ENCODE measurements at regions not wholly inside any gene's neighbourhood (a gene's known extent, or its start where the extent isn't known, plus 50 kb on each side); places are given as distances from the start of the nearest gene placed in this dataset.

DNA sequence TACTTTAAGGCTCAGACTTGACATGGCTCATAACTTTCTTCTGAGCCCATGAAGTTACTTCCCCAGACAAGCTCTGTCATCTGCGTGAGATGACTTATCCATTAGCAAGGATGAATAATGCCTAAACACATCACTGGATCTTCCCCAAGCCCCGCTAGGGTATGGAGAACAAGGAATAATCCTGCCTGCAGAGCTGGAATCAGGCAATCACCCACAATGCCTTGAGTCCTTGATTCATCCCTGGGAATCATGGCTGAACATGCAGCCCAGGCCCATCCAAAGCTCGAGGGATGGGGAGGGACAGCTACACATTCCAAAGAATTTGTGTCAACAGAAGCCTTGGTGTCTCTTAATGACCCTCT is 131.7 kb downstream of the PSMG1 start:
- TF ChIP-seq, protein P1, sequence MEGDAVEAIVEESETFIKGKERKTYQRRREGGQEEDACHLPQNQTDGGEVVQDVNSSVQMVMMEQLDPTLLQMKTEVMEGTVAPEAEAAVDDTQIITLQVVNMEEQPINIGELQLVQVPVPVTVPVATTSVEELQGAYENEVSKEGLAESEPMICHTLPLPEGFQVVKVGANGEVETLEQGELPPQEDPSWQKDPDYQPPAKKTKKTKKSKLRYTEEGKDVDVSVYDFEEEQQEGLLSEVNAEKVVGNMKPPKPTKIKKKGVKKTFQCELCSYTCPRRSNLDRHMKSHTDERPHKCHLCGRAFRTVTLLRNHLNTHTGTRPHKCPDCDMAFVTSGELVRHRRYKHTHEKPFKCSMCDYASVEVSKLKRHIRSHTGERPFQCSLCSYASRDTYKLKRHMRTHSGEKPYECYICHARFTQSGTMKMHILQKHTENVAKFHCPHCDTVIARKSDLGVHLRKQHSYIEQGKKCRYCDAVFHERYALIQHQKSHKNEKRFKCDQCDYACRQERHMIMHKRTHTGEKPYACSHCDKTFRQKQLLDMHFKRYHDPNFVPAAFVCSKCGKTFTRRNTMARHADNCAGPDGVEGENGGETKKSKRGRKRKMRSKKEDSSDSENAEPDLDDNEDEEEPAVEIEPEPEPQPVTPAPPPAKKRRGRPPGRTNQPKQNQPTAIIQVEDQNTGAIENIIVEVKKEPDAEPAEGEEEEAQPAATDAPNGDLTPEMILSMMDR (IDR thresholded peaks at IDR 0.05; ENCODE audit: borderline replicate concordance, insufficient read depth, low read depth, low read length) = no peak

DNA sequence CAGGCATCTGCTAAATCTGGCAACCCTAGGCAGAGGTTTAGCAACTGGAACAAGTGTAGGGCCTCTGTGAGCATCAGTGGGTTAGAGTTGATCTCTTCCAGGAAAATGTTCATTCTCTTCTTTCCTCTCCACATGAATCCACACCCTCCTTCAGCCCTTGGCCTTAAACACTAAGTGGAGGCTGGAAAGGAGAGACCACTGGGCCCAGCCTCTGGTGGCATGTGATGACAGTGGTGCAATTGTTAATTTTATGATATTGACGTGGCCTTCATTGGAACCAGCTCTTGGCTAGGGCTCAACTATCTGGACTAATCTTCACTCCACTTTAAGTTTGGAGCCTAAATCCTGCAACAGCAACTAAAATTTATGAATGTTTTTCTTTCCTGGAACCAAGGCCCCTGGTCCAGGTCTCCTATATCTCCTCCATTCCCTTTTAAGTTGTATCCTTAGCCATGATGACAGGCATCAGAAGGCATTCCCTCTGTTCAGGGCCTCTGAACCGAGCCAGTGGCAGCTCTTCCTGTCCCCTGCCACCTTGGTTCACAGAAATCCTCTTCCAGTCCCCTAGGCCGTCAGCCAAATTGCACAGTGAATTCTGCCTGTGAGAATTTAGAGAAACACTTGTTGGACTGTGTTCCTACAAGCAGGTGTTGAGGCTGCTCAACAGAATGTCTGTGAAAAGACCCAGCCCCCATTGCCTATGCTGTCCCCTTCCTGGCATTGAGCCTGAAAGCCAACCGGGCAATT is 132.2 kb downstream of the PSMG1 start:
- TF ChIP-seq, protein P1 (IDR thresholded peaks at IDR 0.05; ENCODE audit: borderline replicate concordance, insufficient read depth, low read depth, low read length) = no peak
- no peak overlapping the region for H3K4me3 ChIP-seq (ENCODE audit: low read depth, low read length)

More for the DNA sequence above, 131.7 kb downstream of the PSMG1 start:
- H3K4me3 ChIP-seq (ENCODE audit: low read depth, low read length) = no peak overlapping the region

DNA sequence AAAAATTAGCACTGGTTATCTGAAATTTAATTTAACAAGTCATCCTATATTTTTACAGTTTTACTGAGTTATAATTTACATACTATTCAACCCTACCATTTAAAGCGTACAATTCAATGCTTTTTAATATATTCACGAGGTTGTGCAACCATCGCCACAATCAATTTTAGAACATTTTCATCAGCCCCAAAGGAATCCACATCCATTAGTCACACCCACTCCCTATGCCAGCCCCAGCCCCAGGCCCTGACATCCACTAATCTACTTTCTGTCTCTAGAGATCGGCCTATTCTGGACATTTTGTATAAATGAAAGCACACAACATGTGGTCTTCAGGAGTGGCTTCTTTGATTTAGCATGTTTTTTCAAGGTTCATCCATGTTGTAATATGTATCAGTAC is 134.7 kb downstream of the PSMG1 start:
- H3K4me3 ChIP-seq (ENCODE audit: low read depth, low read length) = no peak overlapping the region
- TF ChIP-seq, protein P1 (IDR thresholded peaks at IDR 0.05; ENCODE audit: borderline replicate concordance, insufficient read depth, low read depth, low read length) = no peak

DNA sequence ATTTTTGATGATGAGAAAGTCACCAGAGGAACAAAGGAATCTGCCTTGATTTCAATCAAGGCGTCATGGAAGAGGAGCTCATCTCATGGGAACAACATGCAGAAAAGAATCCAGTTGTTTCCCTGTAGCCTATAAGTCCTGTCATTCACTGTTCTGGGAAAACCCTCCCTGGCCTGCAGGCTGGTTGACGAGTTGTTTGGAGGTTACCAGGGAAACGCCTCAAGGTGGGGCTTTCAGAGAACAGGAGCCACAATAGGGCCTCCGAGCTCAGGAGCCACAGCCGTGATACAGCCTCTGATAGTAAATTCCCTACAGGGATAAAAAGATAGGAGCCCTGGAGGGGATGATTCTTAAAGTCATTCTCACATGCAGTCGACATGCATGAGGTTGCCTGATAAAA is 135.2 kb downstream of the PSMG1 start:
- TF ChIP-seq, protein P1 (IDR thresholded peaks at IDR 0.05; ENCODE audit: borderline replicate concordance, insufficient read depth, low read depth, low read length) = no peak
- no peak overlapping the region for H3K4me3 ChIP-seq (ENCODE audit: low read depth, low read length)

DNA sequence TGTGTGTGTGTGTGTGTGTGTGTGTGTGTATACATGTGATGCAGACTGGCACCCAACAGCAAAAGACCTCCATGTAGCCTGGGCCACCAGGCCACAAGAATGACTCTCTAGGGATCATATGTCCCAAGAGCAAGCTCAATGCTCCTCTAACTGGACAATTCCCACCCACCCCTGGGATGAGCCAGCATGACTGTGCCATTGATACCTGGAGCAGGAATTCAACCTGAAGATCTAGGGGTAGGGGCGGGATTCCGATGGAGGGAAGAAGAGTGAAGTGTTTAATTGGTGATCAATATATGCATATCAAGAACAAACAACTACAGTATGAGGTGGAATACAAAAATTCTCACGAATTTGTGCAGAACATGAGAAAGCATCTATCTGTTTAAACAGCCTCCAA is 136.2 kb downstream of the PSMG1 start:
- TF ChIP-seq, protein P1 (IDR thresholded peaks at IDR 0.05; ENCODE audit: borderline replicate concordance, insufficient read depth, low read depth, low read length) = no peak
- no peak overlapping the region for H3K4me3 ChIP-seq (ENCODE audit: low read depth, low read length)

DNA sequence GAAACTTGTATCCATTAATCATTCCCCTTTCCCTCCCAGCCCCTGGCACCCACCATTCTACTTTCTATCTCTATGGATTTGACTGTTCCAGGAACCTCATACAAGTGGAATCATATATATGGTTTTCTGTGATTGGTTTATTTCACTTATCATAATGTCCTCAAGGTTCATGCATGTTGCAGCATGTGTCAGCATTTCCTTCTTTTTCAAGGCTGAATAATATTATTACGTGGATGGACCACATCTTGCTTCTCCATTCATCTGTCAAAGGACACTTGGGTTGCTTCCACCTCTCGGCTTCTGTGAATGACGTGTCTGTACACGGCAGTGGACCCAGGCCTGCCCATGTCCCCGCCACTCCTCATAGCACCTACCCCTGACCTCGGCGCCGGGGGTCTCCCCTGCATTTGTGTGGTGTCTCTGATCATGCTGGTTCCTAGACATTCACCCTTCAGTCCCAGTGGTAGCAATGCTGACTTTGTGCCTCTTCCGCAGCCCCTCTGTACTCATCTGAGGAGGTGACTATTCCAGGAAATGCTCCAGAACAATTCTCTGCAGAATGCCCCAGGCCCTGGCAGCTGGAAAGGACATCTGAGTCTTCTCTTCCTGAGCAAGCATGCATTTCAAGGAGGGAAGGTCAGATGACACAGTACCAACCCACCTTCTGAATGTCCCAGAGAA is 136.9 kb downstream of the PSMG1 start:
- H3K4me3 ChIP-seq (ENCODE audit: low read depth, low read length) = no peak overlapping the region
- TF ChIP-seq, protein P1 (IDR thresholded peaks at IDR 0.05; ENCODE audit: borderline replicate concordance, insufficient read depth, low read depth, low read length) = no peak

DNA sequence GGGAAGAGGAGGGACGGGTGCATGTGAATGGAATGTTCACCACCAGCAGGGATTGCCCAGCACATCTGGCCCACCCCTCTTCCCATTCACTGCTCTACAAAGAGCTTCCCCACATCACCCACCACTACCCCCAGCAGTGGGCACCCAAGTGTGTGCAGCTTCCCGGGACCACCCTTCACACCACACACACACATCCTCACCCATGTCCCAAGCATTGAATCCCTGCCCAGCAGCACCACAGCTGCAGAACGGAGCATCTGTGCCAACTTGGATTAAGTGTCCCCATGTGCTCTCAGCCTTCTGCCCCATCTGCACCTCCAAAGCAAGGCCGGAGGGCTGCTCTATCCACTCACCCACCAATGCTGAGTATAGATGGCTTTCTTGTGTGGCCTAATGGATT is 141.4 kb downstream of the PSMG1 start:
- no peak overlapping the region for H3K4me3 ChIP-seq (ENCODE audit: low read depth, low read length)
- TF ChIP-seq, protein P1 (IDR thresholded peaks at IDR 0.05; ENCODE audit: borderline replicate concordance, insufficient read depth, low read depth, low read length) = no peak

Data from GM12875 (cell line).